HG02642 (cell line): ENCODE measurements at regions not wholly inside any gene's neighbourhood (a gene's known extent, or its start where the extent isn't known, plus 50 kb on each side); places are given as distances from the start of the nearest gene placed in this dataset.

Experiments
- ATAC-seq: cut with Tn5 transposase; IDR thresholded peaks from one replicate; pipeline ENCODE4 v1.9.1; 2021; ENCODE audit warnings: mild to moderate bottlenecking; ENCODE audit not compliant: unreplicated experiment, poor library complexity

DNA sequence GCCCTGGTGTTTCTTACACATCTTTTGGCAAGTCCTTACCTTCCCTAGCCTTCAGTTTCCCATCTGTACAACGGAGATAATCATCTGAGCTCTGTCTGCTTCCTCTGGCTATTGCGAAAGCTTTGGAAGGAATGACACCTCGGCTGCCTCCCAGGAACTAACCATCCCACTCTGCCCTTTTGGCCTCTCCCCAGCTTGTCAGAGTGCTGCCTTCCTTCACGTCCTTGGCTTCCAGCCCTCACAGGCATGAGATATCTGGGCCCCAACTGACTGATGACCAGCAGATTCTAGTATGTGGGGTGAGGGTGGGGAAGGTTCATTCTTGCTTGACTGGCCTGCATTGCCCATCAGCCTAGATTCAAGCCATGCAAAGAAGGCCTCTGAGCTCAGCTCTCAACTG lies 253.1 kb upstream of the FGGY start:
- ATAC-seq = no peak

GRCh38 chr1:59044535-59045121 lies 252.3 kb upstream of the FGGY start:
- no peak for ATAC-seq

- ATAC-seq = no peak
Observed at GRCh38 chr1:59045137-59045536, 251.8 kb upstream of the FGGY start.

- no peak for ATAC-seq
Observed at GRCh38 chr1:59045636-59046035, 251.3 kb upstream of the FGGY start.

- peak; percentile 8 for ATAC-seq
Observed at GRCh38 chr1:59046134-59046533, 250.8 kb upstream of the FGGY start.

- ATAC-seq = peak; percentile 94
Observed at GRCh38 chr1:59046730-59047157, 250.2 kb upstream of the FGGY start.

GRCh38 chr1:59051007-59051406 lies 245.9 kb upstream of the FGGY start:
- ATAC-seq = no peak

GRCh38 chr1:59052166-59052590 lies 244.7 kb upstream of the FGGY start:
- no peak for ATAC-seq

DNA sequence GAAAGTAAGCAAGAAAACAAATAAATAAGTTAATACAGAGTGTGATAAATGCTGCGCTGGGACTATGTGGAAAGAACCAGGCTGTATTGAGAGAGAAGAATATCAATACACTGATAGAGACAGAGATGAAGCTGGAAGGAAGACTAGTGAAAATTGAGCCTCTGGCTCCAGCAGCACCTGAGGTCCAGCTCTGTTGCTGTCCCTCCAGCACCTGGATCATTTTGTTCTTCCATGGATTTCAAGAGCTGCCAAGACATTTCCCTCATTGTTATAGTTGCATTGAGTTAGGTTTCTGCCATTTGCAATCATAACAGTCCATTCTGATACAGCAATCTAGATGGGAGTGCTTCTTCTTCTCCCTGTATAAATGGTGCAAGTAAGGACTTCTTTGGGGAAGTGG lies 242.7 kb upstream of the FGGY start:
- no peak for ATAC-seq

DNA sequence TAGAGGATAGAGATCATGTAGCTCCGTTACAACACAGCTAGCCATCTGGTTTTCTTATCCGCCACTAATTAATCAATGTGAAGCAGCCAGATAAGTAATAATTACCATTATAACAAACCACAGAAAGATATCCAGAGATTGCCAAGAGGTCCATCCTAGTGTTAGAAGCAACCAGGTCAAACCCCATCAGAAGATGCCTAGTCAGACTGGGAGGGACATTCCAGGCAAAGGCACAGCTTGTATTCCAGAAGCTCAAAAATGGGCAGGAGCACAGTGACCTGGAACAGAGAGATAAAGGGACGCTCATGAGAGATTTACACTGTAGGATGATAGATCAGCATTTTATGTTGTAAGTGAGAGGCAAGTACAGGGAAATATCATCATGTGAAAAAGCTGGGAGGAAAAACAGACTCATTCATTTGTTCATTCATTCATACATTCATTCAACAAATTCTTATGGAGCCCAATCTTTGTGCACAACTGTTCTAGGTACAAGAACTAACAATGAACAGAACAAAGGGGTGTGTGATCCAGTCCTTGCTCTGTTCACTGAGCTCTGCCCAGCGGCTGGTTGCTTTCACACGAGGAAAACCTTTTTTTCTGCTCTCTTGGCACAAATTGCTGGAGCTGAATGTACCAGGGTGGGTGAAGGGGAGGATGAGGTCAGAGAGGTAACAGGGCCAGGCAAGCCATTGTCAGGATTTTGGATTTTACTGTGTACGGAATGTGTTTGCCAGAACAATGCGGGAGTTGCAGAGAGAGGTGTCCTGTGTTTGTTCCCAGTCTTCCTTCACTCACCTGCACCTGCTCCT lies 240.8 kb upstream of the FGGY start:
- no peak for ATAC-seq

GRCh38 chr1:59057211-59057694 lies 239.6 kb upstream of the FGGY start:
- ATAC-seq = no peak

DNA sequence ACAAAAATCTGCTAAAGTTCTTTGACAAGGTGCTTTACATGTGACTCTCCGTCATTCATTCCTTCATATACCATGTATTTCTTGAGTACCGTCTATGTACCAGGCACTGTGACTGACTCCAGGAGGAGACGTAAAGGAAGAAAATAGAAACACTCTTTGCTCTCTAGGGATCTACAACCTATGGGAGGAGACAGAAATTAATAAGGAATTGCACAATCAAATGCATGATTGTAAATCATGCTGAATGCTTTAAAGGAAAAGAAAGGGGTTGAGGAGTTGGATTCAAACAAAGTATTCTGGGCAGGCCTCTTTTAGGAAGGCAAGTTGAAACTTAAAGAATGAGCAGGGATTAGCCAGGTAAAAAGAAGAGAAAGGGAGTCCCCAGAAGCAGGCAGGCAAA lies 239.1 kb upstream of the FGGY start:
- ATAC-seq = no peak

DNA sequence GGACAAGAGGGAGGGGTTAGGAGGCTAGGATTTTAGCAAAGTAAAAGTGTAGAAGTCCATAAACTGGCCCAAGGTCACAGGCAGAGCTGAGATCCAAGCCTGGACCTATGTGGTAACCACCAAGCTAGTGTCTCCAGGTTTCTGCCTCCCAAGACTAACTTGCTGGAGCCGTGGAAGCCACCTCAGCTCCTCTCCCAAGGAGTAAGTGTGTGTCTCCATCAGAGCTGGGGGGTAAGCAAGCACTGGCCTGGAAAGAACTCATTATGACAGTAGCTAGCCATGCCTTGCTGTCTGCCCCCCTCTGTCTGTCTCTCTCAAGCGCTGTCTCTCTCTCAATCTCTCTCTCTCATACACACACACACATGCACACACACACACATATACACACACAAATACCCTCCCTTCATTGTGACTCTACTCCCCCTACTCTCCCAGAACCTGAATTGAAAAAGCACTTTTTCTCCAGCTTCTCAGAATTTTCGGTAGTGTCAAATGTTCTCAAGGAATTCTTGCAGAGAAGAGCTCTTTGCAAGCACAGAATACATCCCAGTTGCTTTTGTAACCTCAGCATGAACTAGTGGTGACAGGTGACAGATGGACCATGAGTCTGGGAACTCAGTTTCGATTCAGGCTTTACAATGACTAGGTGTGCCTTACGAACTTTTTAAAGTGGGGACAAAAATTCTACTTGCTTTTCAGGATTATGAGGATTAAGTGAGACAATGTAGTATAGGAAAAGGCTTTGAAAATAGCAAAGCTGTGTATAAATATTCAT lies 238.0 kb upstream of the FGGY start:
- no peak for ATAC-seq

DNA sequence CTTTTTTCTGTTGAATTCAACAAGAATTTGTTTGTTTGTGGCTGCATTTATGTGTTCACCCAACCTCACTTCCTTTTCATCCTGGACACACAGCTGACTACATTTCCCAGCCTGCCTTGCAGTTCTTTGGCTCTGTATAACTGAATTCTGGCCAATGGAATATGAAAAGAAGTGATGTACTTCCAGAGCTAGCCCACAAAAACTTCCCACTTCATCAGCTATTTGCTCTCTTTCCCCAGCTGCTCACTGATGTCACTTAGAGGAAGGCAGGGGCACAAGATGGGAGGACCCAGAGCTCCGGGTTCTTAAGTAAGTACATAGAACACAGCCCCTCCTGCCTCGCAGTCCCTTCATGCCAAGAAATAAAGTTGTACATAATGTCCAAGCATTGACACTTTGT lies 235.0 kb upstream of the FGGY start:
- ATAC-seq = no peak

DNA sequence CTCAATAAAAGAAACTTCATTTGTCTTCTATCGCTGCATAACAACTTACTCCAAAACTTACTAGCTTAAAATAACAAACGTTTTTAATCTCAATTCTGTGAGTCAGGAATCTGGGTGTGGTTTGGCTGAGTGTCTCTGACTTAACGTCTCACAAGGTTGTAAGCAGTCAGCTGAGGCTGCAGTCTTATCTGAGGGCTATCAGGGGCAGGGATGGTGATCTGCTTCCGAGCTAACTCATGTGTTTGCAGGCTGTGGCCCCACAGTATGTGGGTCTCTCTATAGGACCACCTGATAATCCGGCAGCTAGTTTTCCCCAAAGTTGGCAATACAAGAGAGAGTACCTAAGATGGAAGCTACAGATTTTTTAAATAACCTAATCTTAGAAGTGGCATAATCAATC lies 234.2 kb upstream of the FGGY start:
- ATAC-seq = no peak

DNA sequence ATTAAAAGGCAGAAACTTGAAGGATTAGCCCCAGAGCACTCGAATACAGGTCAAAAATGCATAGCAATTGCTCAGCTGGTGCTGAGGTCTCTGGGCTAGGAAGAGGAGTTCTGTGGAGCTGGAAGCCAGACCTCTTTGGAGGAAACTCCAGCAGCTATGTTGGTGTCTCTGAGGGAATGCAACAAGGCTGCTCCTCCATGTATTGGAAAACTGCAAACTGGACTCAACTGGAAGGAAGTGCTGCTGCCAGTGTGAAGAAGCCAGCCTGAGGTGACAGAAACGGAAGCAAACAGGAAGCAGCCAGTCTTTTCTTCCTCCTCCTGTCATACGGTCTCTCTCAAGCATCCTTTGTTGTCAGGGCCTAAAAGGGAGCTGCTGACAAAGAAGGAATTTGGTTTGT lies 233.4 kb upstream of the FGGY start:
- no peak for ATAC-seq

GRCh38 chr1:59064592-59064991 lies 232.3 kb upstream of the FGGY start:
- no peak for ATAC-seq

- no peak for ATAC-seq
Observed at GRCh38 chr1:59066236-59066635, 230.7 kb upstream of the FGGY start.

- ATAC-seq = no peak
Observed at GRCh38 chr1:59070610-59071009, 226.3 kb upstream of the FGGY start.

DNA sequence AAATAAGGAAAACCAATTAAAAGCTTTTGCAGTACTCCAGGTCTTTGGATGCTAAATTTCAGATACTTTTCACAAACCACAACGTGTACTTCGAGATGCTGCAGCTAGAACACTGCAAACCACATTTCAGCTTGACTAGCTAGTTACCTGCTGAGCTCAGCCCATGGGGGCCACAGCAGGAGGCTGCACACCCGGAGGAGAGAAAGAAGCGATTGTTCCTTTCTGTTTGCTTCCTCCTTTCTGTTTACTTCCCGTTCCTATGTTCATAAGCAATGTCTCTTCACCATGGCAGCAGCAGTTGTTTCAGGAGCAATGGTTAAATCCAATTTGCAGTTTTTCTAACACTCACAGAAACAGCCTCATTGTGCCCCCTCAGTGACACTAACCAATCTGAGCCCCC lies 225.6 kb upstream of the FGGY start:
- ATAC-seq = no peak

- no peak for ATAC-seq
Observed at GRCh38 chr1:59071876-59072582, 224.9 kb upstream of the FGGY start.
